COLO829 (cell line): ENCODE measurements at regions not wholly inside any gene's neighbourhood (a gene's known extent, or its start where the extent isn't known, plus 50 kb on each side); places are given as distances from the start of the nearest gene placed in this dataset.
A peak's percentile ranks its signal among the peaks of the same experiment; 100 is the strongest.

Experiments used
- DNase-seq: peaks from one replicate; pipeline ENCODE4 v3.0.0; 2012; ENCODE audit warnings: low spot score

GRCh38 chr2:190809139-190809764, 71.4 kb upstream of the GLS start:
- peak; percentile 69 for DNase-seq

GRCh38 chr2:190809876-190810525, 70.6 kb upstream of the GLS start:
- DNase-seq, result no peak

- no peak for DNase-seq
Measured at GRCh38 chr2:190810981-190811587, 69.5 kb upstream of the GLS start.

GRCh38 chr2:190811811-190812210, 68.8 kb upstream of the GLS start:
- DNase-seq, result no peak

- DNase-seq, result no peak
Measured at GRCh38 chr2:190812506-190813294, 67.9 kb upstream of the GLS start.

GRCh38 chr2:190815226-190815625, 65.4 kb upstream of the GLS start:
- DNase-seq, result no peak

- DNase-seq, result no peak
Measured at GRCh38 chr2:190817082-190817481, 63.5 kb upstream of the GLS start.

- peak; percentile 53 for DNase-seq
Measured at GRCh38 chr2:190819840-190820301, 60.8 kb upstream of the GLS start.

- DNase-seq, result peak; percentile 48
Measured at GRCh38 chr2:190820416-190820815, 60.2 kb upstream of the GLS start.

- DNase-seq, result peak; percentile 50
Measured at GRCh38 chr2:190822043-190822442, 58.6 kb upstream of the GLS start.

GRCh38 chr2:190827720-190828119, 52.9 kb upstream of the GLS start:
- no peak for DNase-seq

GRCh38 chr2:190829642-190830041, 51.0 kb upstream of the GLS start:
- DNase-seq, result no peak
